Activated CD8-positive, alpha-beta T cell treated with anti-CD3 and anti-CD28 coated beads for 36 hours (primary cell): ENCODE measurements at regions not wholly inside any gene's neighbourhood (a gene's known extent, or its start where the extent isn't known, plus 50 kb on each side); places are given as distances from the start of the nearest gene placed in this dataset.

ENCODE experiments used
- ATAC-seq: fragments of 200-7000 bp; cut with Tn5 transposase; one replicate; pipeline ENCODE4 v1.10.0; 2021; ENCODE audit warnings: mild to moderate bottlenecking, moderate library complexity
- CTCF ChIA-PET: fragments of 350-600 bp; sonication (Branson Sonifier 250); formaldehyde crosslinking; loops from one replicate; lab custom pipeline; 2021; ENCODE audit warnings: antibody characterized with exemption; lab: Charles Lee
- POLR2A ChIA-PET: fragments of 350-600 bp; sonication (Branson Sonifier 250); formaldehyde crosslinking; loops from one replicate; lab custom pipeline; 2021; ENCODE audit warnings: antibody characterized with exemption; lab: Charles Lee
- DNase-seq: peaks from one replicate; pipeline ENCODE4 v3.0.0-alpha.2; 2020
- H3K27ac Mint-ChIP-seq: one replicate; pipeline ENCODE4 v1.8.0; 2021; ENCODE audit warnings: mild to moderate bottlenecking, mixed read lengths
- H3K27me3 Mint-ChIP-seq: one replicate; pipeline ENCODE4 v1.8.0; 2021; ENCODE audit warnings: mixed read lengths
- H3K36me3 Mint-ChIP-seq: one replicate; pipeline ENCODE4 v1.8.0; 2021; ENCODE audit warnings: low read depth, mixed read lengths
- H3K4me1 Mint-ChIP-seq: one replicate; pipeline ENCODE4 v1.8.0; 2021; ENCODE audit warnings: low read depth, mixed read lengths
- H3K4me3 Mint-ChIP-seq: one replicate; pipeline ENCODE4 v1.8.0; 2021; ENCODE audit warnings: mild to moderate bottlenecking, moderate library complexity, mixed read lengths
- H3K9me3 Mint-ChIP-seq: one replicate; pipeline ENCODE4 v1.8.0; 2021; ENCODE audit warnings: mixed read lengths
- intact Hi-C: fragments of 100-400 bp; cut with micrococcal nuclease; formaldehyde crosslinking; loops from one replicate; pipeline ENCODE4 v1.10.0; 2022
- TF ChIP-seq, protein P1 (sequence below): fragments of 200-600 bp; IDR thresholded peaks from one replicate; pipeline ENCODE4 v1.8.0; 2022; ENCODE audit warnings: antibody characterized with exemption, mild to moderate bottlenecking

DNA sequence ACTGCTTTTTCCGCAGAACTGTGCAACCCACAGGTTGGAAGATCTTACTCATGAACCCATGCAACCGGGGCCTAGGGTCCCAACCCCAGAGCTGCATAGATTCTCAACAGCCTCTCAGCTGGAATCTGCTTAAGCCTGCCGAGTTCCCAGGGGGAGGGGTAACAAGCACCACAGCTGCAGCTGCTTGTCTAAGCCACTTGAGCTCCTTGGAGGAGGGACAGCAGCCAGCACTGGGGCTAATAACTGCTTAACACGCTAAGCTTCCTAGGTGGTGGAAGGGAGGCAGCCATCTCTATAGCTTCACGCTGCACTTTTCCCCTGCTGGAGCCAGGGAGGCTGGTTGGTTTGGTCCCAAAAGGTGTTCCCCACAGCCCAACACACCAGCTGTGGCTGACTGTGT is 311.6 kb downstream of the DSC3 start:
- TF ChIP-seq, protein P1, sequence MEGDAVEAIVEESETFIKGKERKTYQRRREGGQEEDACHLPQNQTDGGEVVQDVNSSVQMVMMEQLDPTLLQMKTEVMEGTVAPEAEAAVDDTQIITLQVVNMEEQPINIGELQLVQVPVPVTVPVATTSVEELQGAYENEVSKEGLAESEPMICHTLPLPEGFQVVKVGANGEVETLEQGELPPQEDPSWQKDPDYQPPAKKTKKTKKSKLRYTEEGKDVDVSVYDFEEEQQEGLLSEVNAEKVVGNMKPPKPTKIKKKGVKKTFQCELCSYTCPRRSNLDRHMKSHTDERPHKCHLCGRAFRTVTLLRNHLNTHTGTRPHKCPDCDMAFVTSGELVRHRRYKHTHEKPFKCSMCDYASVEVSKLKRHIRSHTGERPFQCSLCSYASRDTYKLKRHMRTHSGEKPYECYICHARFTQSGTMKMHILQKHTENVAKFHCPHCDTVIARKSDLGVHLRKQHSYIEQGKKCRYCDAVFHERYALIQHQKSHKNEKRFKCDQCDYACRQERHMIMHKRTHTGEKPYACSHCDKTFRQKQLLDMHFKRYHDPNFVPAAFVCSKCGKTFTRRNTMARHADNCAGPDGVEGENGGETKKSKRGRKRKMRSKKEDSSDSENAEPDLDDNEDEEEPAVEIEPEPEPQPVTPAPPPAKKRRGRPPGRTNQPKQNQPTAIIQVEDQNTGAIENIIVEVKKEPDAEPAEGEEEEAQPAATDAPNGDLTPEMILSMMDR: no peak
- H3K9me3 Mint-ChIP-seq: peaks cover 12% of the 10 kb centered on the region
- no peaks in the 10 kb centered on the region for H3K27me3 Mint-ChIP-seq
- H3K4me3 Mint-ChIP-seq: no peak overlapping the region
- H3K27ac Mint-ChIP-seq: no peak overlapping the region
- H3K4me1 Mint-ChIP-seq: no peaks in the 10 kb centered on the region
- H3K36me3 Mint-ChIP-seq: no peaks in the 10 kb centered on the region
- intact Hi-C loops: no loop called here
- DNase-seq (no peak), ATAC-seq (no peak)
- ChIA-PET CTCF (no interaction called here), POLR2A (no interaction called here)

DNA sequence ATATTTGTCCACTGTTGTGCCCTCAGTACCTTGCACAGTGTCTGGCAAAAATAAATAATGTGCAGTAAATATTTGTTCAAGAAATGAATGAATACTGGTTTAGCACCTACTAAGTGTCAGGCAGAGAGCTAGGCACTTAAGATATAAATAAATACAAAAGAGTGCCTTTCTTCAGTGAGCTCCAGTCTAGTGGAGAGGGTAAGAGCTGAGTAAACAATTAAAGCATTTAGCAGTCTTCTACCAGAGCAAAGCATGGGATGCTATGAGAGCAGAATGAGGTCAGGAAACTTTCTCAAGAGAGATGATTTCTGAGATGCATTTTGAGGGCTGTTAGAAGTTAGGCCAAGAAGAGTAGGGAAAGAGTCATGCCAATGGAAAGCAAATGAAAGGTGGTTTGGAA is 314.7 kb downstream of the DSC3 start:
- CTCF ChIA-PET: no interaction called here
- ATAC-seq (no peak), DNase-seq (no peak)
- Mint-ChIP-seq H3K4me3 (no peak overlapping the region), H3K27ac (no peak overlapping the region), H3K4me1 (no peaks in the 10 kb centered on the region), H3K36me3 (no peaks in the 10 kb centered on the region), H3K27me3 (no peaks in the 10 kb centered on the region), H3K9me3 (no peaks in the 10 kb centered on the region)
- intact Hi-C loops: no loop called here
- POLR2A ChIA-PET: no interaction called here
- TF ChIP-seq, protein P1: no peak

DNA sequence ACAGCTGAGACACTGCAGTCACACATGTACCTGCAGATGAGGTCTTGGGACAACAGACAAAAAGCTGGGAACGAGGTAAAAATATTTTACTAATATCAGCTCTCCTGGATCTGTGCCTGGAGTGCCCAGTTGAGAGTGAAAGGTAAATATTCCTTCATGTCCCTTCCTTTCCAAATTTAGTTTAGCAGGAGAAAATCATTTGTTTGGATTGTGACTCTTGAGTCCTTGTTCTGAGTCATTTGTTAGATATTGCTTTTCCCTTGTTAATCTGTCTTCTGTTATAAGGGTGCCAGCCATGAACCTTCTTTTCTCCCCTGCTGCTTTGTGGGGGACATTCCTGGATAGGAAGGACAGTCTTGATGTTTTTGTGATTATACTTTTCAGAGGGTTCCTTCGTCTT is 329.2 kb downstream of the DSC3 start:
- Mint-ChIP-seq H3K27me3 (no peaks in the 10 kb centered on the region), H3K36me3 (no peaks in the 10 kb centered on the region), H3K9me3 (peaks cover 5% of the 10 kb centered on the region), H3K27ac (no peak overlapping the region), H3K4me3 (no peak overlapping the region), H3K4me1 (no peaks in the 10 kb centered on the region)
- no peak for DNase-seq
- intact Hi-C loops: no loop called here
- TF ChIP-seq, protein P1: no peak
- ChIA-PET CTCF (no interaction called here), POLR2A (no interaction called here)
- no peak for ATAC-seq

DNA sequence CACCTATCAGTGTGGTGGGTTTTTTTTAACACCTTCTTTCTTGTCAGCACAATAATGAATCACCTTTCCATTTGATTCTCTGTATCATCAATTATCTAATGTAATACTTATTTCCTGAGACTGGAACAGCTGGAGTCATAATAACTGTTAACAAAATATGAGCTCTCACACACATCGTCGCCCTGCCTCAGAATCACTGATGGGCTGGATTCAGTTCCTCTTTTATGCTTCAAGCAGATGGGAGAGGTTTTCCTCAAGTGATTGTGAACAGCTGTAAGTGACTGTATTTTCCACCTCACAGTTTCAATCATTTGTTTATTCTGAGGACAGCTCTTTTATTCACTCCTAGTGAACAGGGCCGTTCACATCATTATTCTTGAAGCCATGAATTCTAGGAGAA is 330.2 kb downstream of the DSC3 start:
- POLR2A ChIA-PET: no interaction called here
- Mint-ChIP-seq H3K27me3 (no peaks in the 10 kb centered on the region), H3K4me1 (no peaks in the 10 kb centered on the region), H3K4me3 (no peak overlapping the region), H3K27ac (no peak overlapping the region), H3K9me3 (peaks cover 5% of the 10 kb centered on the region), H3K36me3 (no peaks in the 10 kb centered on the region)
- CTCF ChIA-PET: no interaction called here
- intact Hi-C loops: no loop called here
- TF ChIP-seq, protein P1: no peak
- ATAC-seq: no peak
- DNase-seq: no peak

DNA sequence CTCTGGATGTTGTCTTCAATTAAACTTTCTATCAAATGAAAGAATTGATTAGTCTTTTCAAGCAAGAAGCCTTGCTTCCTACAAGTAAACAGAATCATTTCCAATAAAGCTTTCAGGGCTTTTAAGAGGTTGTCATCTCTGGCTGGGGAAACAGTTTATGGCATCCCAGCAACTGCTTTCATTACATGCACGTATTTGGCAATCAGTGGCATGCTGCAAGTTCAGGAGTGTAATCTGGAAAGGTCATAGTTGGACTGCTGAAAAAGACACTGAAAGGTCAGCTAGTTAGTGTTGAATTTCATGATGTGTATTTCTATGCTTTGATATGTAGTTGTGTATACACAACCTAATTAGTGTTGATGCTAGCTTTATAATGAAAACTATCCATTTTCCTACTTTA is 332.9 kb downstream of the DSC3 start:
- no peaks in the 10 kb centered on the region for H3K4me1 Mint-ChIP-seq
- DNase-seq: no peak
- peaks cover 5% of the 10 kb centered on the region for H3K9me3 Mint-ChIP-seq
- CTCF ChIA-PET: no interaction called here
- no peaks in the 10 kb centered on the region for H3K27me3 Mint-ChIP-seq
- POLR2A ChIA-PET: no interaction called here
- no peaks in the 10 kb centered on the region for H3K36me3 Mint-ChIP-seq
- TF ChIP-seq, protein P1: no peak
- no peak for ATAC-seq
- intact Hi-C loops: no loop called here
- H3K27ac Mint-ChIP-seq: no peak overlapping the region
- H3K4me3 Mint-ChIP-seq: no peak overlapping the region
